ENCODE measurements at regions not wholly inside any gene's neighbourhood (a gene's known extent, or its start where the extent isn't known, plus 50 kb on each side); places are given as distances from the start of the nearest gene placed in this dataset.

- Histone ChIP-seq H3K4me1 (ENCODE audit: low read length) (peaks cover 9% of the 10 kb centered on the region), H3K27ac (ENCODE audit: low read length) (no peak overlapping the region), H3K9ac (ENCODE audit: low read length) (no peak overlapping the region), H3K4me3 (ENCODE audit: low read length) (no peak overlapping the region), H3K9me3 (ENCODE audit: insufficient read depth, low read length) (0 out of 2 replicates have a peak, but pooled peaks cover 8% of the 10 kb centered on the region), H2AFZ (ENCODE audit: low read depth, low read length) (no peak overlapping the region), H3K27me3 (ENCODE audit: low read depth, low read length) (peaks cover 11% of the 10 kb centered on the region; the same call in 1 of the 2 replicates), H3K4me2 (ENCODE audit: low read length) (no peak overlapping the region), H3K36me3 (replicated peaks; ENCODE audit: low read depth, low read length) (peaks cover 6% of the 10 kb centered on the region), H4K20me1 (ENCODE audit: insufficient read depth, low read length) (no peaks in the 10 kb centered on the region), H3K79me2 (ENCODE audit: low read length) (no peaks in the 10 kb centered on the region)
- TF ChIP-seq CTCF (IDR thresholded peaks at IDR 0.05; ENCODE audit: low read depth, low read length) = no peak
- TF ChIP-seq EZH2phosphoT487 (IDR thresholded peaks at IDR 0.05; ENCODE audit: low read depth) = no peak
Measured at GRCh38 chr20:10793766-10794165, 120.0 kb upstream of the JAG1 start.

GRCh38 chr20:10794765-10795164 lies 121.0 kb upstream of the JAG1 start:
- Histone ChIP-seq H3K27ac (ENCODE audit: low read length) (no peak overlapping the region), H3K36me3 (replicated peaks; ENCODE audit: low read depth, low read length) (peaks cover 6% of the 10 kb centered on the region), H3K4me2 (ENCODE audit: low read length) (no peak overlapping the region), H3K9ac (ENCODE audit: low read length) (no peak overlapping the region), H4K20me1 (ENCODE audit: insufficient read depth, low read length) (no peaks in the 10 kb centered on the region), H3K79me2 (ENCODE audit: low read length) (no peaks in the 10 kb centered on the region), H3K4me3 (ENCODE audit: low read length) (no peak overlapping the region), H2AFZ (ENCODE audit: low read depth, low read length) (no peak overlapping the region), H3K9me3 (ENCODE audit: insufficient read depth, low read length) (peaks cover 9% of the 10 kb centered on the region; the same call in 1 of the 2 replicates), H3K4me1 (ENCODE audit: low read length) (peaks cover 9% of the 10 kb centered on the region), H3K27me3 (ENCODE audit: low read depth, low read length) (peaks cover 13% of the 10 kb centered on the region; the same call in 1 of the 2 replicates)
- TF ChIP-seq EZH2phosphoT487 (IDR thresholded peaks at IDR 0.05; ENCODE audit: low read depth) (no peak), CTCF (IDR thresholded peaks at IDR 0.05; ENCODE audit: low read depth, low read length) (no peak)

GRCh38 chr20:10795286-10796026 lies 121.7 kb upstream of the JAG1 start:
- H4K20me1 ChIP-seq (ENCODE audit: insufficient read depth, low read length) = no peaks in the 10 kb centered on the region
- H3K27ac ChIP-seq (ENCODE audit: low read length) = no peak overlapping the region
- H3K4me2 ChIP-seq (ENCODE audit: low read length) = no peak overlapping the region
- peaks cover 9% of the 10 kb centered on the region; the same call in 1 of the 2 replicates for H3K9me3 ChIP-seq (ENCODE audit: insufficient read depth, low read length)
- TF ChIP-seq CTCF (IDR thresholded peaks at IDR 0.05; ENCODE audit: low read depth, low read length) = no peak
- TF ChIP-seq EZH2phosphoT487 (IDR thresholded peaks at IDR 0.05; ENCODE audit: low read depth) = no peak
- no peak overlapping the region for H3K9ac ChIP-seq (ENCODE audit: low read length)
- H3K79me2 ChIP-seq (ENCODE audit: low read length) = no peaks in the 10 kb centered on the region
- H3K4me1 ChIP-seq (ENCODE audit: low read length) = peaks cover 9% of the 10 kb centered on the region
- peaks cover 6% of the 10 kb centered on the region for H3K36me3 ChIP-seq (replicated peaks; ENCODE audit: low read depth, low read length)
- no peak overlapping the region for H2AFZ ChIP-seq (ENCODE audit: low read depth, low read length)
- H3K27me3 ChIP-seq (ENCODE audit: low read depth, low read length) = peaks cover 20% of the 10 kb centered on the region
- H3K4me3 ChIP-seq (ENCODE audit: low read length) = no peak overlapping the region

- H2AFZ ChIP-seq (ENCODE audit: low read depth, low read length) = no peak overlapping the region
- no peaks in the 10 kb centered on the region for H3K36me3 ChIP-seq (replicated peaks; ENCODE audit: low read depth, low read length)
- peaks cover 3% of the 10 kb centered on the region; the same call in 1 of the 2 replicates for H3K9me3 ChIP-seq (ENCODE audit: insufficient read depth, low read length)
- no peaks in the 10 kb centered on the region for H4K20me1 ChIP-seq (ENCODE audit: insufficient read depth, low read length)
- H3K4me1 ChIP-seq (ENCODE audit: low read length) = no peaks in the 10 kb centered on the region
- H3K4me3 ChIP-seq (ENCODE audit: low read length) = no peak overlapping the region
- H3K9ac ChIP-seq (ENCODE audit: low read length) = no peak overlapping the region
- H3K79me2 ChIP-seq (ENCODE audit: low read length) = no peaks in the 10 kb centered on the region
- no peak overlapping the region for H3K4me2 ChIP-seq (ENCODE audit: low read length)
- no peak for TF ChIP-seq EZH2phosphoT487 (IDR thresholded peaks at IDR 0.05; ENCODE audit: low read depth)
- TF ChIP-seq CTCF (IDR thresholded peaks at IDR 0.05; ENCODE audit: low read depth, low read length) = no peak
- no peak overlapping the region for H3K27ac ChIP-seq (ENCODE audit: low read length)
- H3K27me3 ChIP-seq (ENCODE audit: low read depth, low read length) = peaks cover 40% of the 10 kb centered on the region
Measured at GRCh38 chr20:10798811-10799210, 125.0 kb upstream of the JAG1 start.

Data from OCI-LY3 (cell line).